K562 (cell line): ENCODE measurements at regions not wholly inside any gene's neighbourhood (a gene's known extent, or its start where the extent isn't known, plus 50 kb on each side); places are given as distances from the start of the nearest gene placed in this dataset.

Experiments
- ATF1 ChIP-seq, 2 experiments: fragments of 450-650 bp in 1 of 2; IDR thresholded peaks; 2 replicates each; pipeline ENCODE4 v1.6.1; 2016; ENCODE audit warnings: missing compliant biosample characterization in 1 of 2, missing genetic modification characterization in 1 of 2
- ESRRA ChIP-seq: fragments of 450-650 bp; IDR thresholded peaks from 2 replicates; pipeline ENCODE4 v1.6.1; 2014; ENCODE audit warnings: low read depth, mild to moderate bottlenecking, moderate library complexity, borderline replicate concordance
- FOXJ3 ChIP-seq: sonication (generic); formaldehyde crosslinking; IDR thresholded peaks from 2 replicates; pipeline ENCODE4 v1.4.0; 2020; ENCODE audit warnings: mild to moderate bottlenecking, missing genetic modification reagents
- HNRNPLL ChIP-seq: fragments of 200-400 bp; formaldehyde crosslinking; IDR thresholded peaks from 2 replicates; pipeline ENCODE4 v1.6.1; 2017; ENCODE audit warnings: low read length, low read depth, mild to moderate bottlenecking; ENCODE audit not compliant: poor library complexity, severe bottlenecking
- MYC ChIP-seq, 2 experiments: fragments of 250-450 bp in 1 of 2; sonication (Bioruptor Pico) in 1 of 2; IDR thresholded peaks; 2 replicates each; pipeline versions ENCODE4 v1.5.1 to v1.6.1; 2012 to 2021; ENCODE audit warnings: low read depth in 2 of 2, borderline replicate concordance in 1 of 2, improper control_type of control experiment in 1 of 2, low read length in 1 of 2, mild to moderate bottlenecking in 1 of 2, moderate library complexity in 1 of 2
- NCOA2 ChIP-seq, 2 experiments: fragments of 450-650 bp; IDR thresholded peaks; 2 replicates each; pipeline ENCODE4 v1.6.1; 2018; ENCODE audit warnings: mild to moderate bottlenecking in 2 of 2, moderate library complexity in 1 of 2; ENCODE audit not compliant: partially characterized antibody in 2 of 2
- POLR2A ChIP-seq: fragments of 450-650 bp; conservative IDR thresholded peaks from 2 replicates; pipeline ENCODE4 v1.6.1; 2016
- SAFB2 ChIP-seq: fragments of 200-400 bp; formaldehyde crosslinking; IDR thresholded peaks from 2 replicates; pipeline ENCODE4 v1.6.1; 2018; ENCODE audit warnings: borderline replicate concordance, low read length, low read depth, moderate library complexity; ENCODE audit not compliant: severe bottlenecking
- SP2 ChIP-seq: IDR thresholded peaks from 2 replicates; pipeline ENCODE4 v1.6.1; 2011; ENCODE audit warnings: mild to moderate bottlenecking, low read depth, low read length, moderate library complexity; ENCODE audit not compliant: poor library complexity, severe bottlenecking; ENCODE audit errors: extremely low read depth
- TEAD1 ChIP-seq, 2 experiments: fragments of 450-650 bp in 1 of 2; sonication (generic) in 1 of 2; formaldehyde crosslinking; IDR thresholded peaks; 2 replicates each; pipeline versions ENCODE4 v1.4.0 to v1.8.0; 2020 to 2022; ENCODE audit warnings: mild to moderate bottlenecking in 2 of 2, missing genetic modification reagents in 1 of 2
- USF1 ChIP-seq: sonication (generic); formaldehyde crosslinking; IDR thresholded peaks from 2 replicates; pipeline ENCODE4 v1.9.0; 2022; ENCODE audit warnings: mild to moderate bottlenecking, missing genetic modification reagents
- ZKSCAN3 ChIP-seq: fragments of 250-450 bp; sonication (Bioruptor Pico); IDR thresholded peaks from 2 replicates; pipeline ENCODE4 v1.4.0; 2020
- TF ChIP-seq, protein P1 (sequence below), 3 experiments: IDR thresholded peaks in 2 of 3; conservative IDR thresholded peaks in 1 of 3; 2 replicates each; pipeline ENCODE4 v1.5.1; 2011 to 2012; ENCODE audit warnings: low read length in 3 of 3, mild to moderate bottlenecking in 3 of 3, control low read depth in 2 of 3, improper control_type of control experiment in 1 of 3, inconsistent platforms in 1 of 3, low read depth in 1 of 3, mixed read lengths in 1 of 3, moderate library complexity in 1 of 3; ENCODE audit not compliant: insufficient read depth in 2 of 3
- TF ChIP-seq, protein P2 (sequence below): sonication (generic); formaldehyde crosslinking; IDR thresholded peaks from 2 replicates; pipeline ENCODE4 v1.9.0; 2022; ENCODE audit warnings: mild to moderate bottlenecking, missing genetic modification reagents

GRCh38 chr5:158394102-158394501, 535.2 kb upstream of the CLINT1 start:
- TF ChIP-seq MYC (IDR thresholded peaks at IDR 0.05; ENCODE audit: low read depth, low read length) (no peak), MYC (CRISPR knock-in tag; IDR thresholded peaks at IDR 0.05; ENCODE audit: borderline replicate concordance, low read depth) (no peak), HNRNPLL (no peak), NCOA2 (IDR thresholded peaks at IDR 0.05; ENCODE audit: partially characterized antibody in 2 of 2) (no peak), ESRRA (no peak), SP2 (no peak), FOXJ3 (CRISPR knock-in tag) (no peak), USF1 (CRISPR knock-in tag) (no peak), SAFB2 (no peak), ZKSCAN3 (CRISPR knock-in tag) (no peak), ATF1 (CRISPR knock-in tag; IDR thresholded peaks at IDR 0.05) (no peak), ATF1 (tag; IDR thresholded peaks at IDR 0.05) (no peak), TEAD1 (CRISPR knock-in tag; IDR thresholded peaks at IDR 0.05) (no peak), POLR2A (no peak)
- TF ChIP-seq, protein P1, sequence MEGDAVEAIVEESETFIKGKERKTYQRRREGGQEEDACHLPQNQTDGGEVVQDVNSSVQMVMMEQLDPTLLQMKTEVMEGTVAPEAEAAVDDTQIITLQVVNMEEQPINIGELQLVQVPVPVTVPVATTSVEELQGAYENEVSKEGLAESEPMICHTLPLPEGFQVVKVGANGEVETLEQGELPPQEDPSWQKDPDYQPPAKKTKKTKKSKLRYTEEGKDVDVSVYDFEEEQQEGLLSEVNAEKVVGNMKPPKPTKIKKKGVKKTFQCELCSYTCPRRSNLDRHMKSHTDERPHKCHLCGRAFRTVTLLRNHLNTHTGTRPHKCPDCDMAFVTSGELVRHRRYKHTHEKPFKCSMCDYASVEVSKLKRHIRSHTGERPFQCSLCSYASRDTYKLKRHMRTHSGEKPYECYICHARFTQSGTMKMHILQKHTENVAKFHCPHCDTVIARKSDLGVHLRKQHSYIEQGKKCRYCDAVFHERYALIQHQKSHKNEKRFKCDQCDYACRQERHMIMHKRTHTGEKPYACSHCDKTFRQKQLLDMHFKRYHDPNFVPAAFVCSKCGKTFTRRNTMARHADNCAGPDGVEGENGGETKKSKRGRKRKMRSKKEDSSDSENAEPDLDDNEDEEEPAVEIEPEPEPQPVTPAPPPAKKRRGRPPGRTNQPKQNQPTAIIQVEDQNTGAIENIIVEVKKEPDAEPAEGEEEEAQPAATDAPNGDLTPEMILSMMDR (IDR thresholded peaks at IDR 0.05 in 2 of 3, conservative IDR thresholded peaks at IDR 0.05 in 1 of 3; ENCODE audit: insufficient read depth in 2 of 3, low read depth in 1 of 3, low read length in 3 of 3), result no peak
- TF ChIP-seq, protein P2, sequence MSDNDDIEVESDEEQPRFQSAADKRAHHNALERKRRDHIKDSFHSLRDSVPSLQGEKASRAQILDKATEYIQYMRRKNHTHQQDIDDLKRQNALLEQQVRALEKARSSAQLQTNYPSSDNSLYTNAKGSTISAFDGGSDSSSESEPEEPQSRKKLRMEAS (CRISPR knock-in tag), result no peak
